SK-N-SH (cell line): ENCODE measurements at regions not wholly inside any gene's neighbourhood (a gene's known extent, or its start where the extent isn't known, plus 50 kb on each side); places are given as distances from the start of the nearest gene placed in this dataset.

Source experiments
- CTCF ChIA-PET: fragments of 300-600, 350-600 bp; formaldehyde crosslinking; extraction: SDS; loops from one replicate; lab custom pipeline; 2021; lab: Yijun Ruan, JAX
- POLR2A ChIA-PET: fragments of 350-600 bp; sonication (Branson Sonifier 250); formaldehyde crosslinking; extraction: SDS; loops from one replicate; lab custom pipeline; 2020; ENCODE audit warnings: antibody characterized with exemption, inconsistent platforms; lab: Yijun Ruan, JAX
- DNase-seq: peaks from one replicate; pipeline ENCODE4 v3.0.0; 2012
- H2AFZ ChIP-seq: fragments of 200-600 bp; sonication (generic); 2 replicates; pipeline ENCODE4 v1.8.1; 2016; ENCODE audit warnings: antibody characterized with exemption, mild to moderate bottlenecking, low read depth
- H3F3A ChIP-seq: fragments of 200-600 bp; sonication (generic); replicated peaks from 2 replicates; pipeline ENCODE3; 2016; ENCODE audit warnings: antibody characterized with exemption, mild to moderate bottlenecking; ENCODE audit not compliant: insufficient read depth
- H3K27ac ChIP-seq, 2 experiments: fragments of 200-500 bp in 1 of 2; fragments of 200-600 bp in 1 of 2; sonication (Bioruptor generic) in 1 of 2; sonication (generic), shearing (Covaris generic) in 1 of 2; 2 replicates each; pipeline versions ENCODE4 v1.5.1 to v1.6.1; 2014 to 2016; ENCODE audit warnings: low read depth in 2 of 2, inconsistent platforms in 1 of 2, low read length in 1 of 2, mild to moderate bottlenecking in 1 of 2, mixed read lengths in 1 of 2
- H3K27me3 ChIP-seq: fragments of 200-600 bp; sonication (generic), shearing (Covaris generic); 2 replicates; pipeline ENCODE4 v1.6.1; 2016; ENCODE audit warnings: mixed run types; ENCODE audit not compliant: insufficient read depth
- H3K36me3 ChIP-seq, 2 experiments: fragments of 200-500 bp in 1 of 2; fragments of 200-600 bp in 1 of 2; sonication (Bioruptor generic) in 1 of 2; sonication (generic) in 1 of 2; replicated peaks in 1 of 2; 2 replicates each; pipeline versions ENCODE3 to v1.5.1; 2014 to 2016; ENCODE audit warnings: low read length in 1 of 2, mild to moderate bottlenecking in 1 of 2; ENCODE audit not compliant: insufficient read depth in 2 of 2, control insufficient read depth in 1 of 2
- H3K4me1 ChIP-seq, 2 experiments: fragments of 200-500 bp in 1 of 2; fragments of 200-600 bp in 1 of 2; sonication (Bioruptor generic) in 1 of 2; sonication (generic), shearing (Covaris generic) in 1 of 2; 2 replicates each; pipeline versions ENCODE4 v1.5.1 to v1.6.1; 2014 to 2016; ENCODE audit warnings: low read depth in 1 of 2, low read length in 1 of 2, mixed run types in 1 of 2; ENCODE audit not compliant: insufficient read depth in 2 of 2, control insufficient read depth in 1 of 2
- H3K4me2 ChIP-seq: fragments of 200-600 bp; sonication (generic), shearing (Covaris generic); 2 replicates; pipeline ENCODE4 v1.6.1; 2017; ENCODE audit warnings: mixed run types
- H3K4me3 ChIP-seq, 2 experiments: fragments of 200-500 bp in 1 of 2; fragments of 200-600 bp in 1 of 2; sonication (Bioruptor generic) in 1 of 2; sonication (generic), shearing (Covaris generic) in 1 of 2; 2 replicates each; pipeline versions ENCODE4 v1.5.1 to v1.8.1; 2014 to 2016; ENCODE audit warnings: low read depth in 2 of 2, inconsistent platforms in 1 of 2, low read length in 1 of 2, mild to moderate bottlenecking in 1 of 2, mixed read lengths in 1 of 2, moderate library complexity in 1 of 2
- H3K79me2 ChIP-seq: fragments of 200-600 bp; sonication (generic); 2 replicates; pipeline ENCODE4 v1.8.1; 2017; ENCODE audit warnings: mild to moderate bottlenecking; ENCODE audit not compliant: insufficient read depth
- H3K9ac ChIP-seq: fragments of 200-600 bp; sonication (generic); 2 replicates; pipeline ENCODE4 v1.6.1; 2017; ENCODE audit warnings: mixed run types
- H3K9me2 ChIP-seq: fragments of 200-600 bp; sonication (generic); 2 replicates; pipeline ENCODE4 v1.6.1; 2017; ENCODE audit warnings: mixed run types
- H3K9me3 ChIP-seq: fragments of 200-600 bp; sonication (generic); 2 replicates; pipeline ENCODE4 v1.6.1; 2017; ENCODE audit warnings: mixed run types, mild to moderate bottlenecking, moderate library complexity
- H4K20me1 ChIP-seq: fragments of 200-600 bp; sonication (generic); 2 replicates; pipeline ENCODE4 v1.6.1; 2017; ENCODE audit warnings: mild to moderate bottlenecking, mixed run types; ENCODE audit not compliant: insufficient read depth
- FOSL2 ChIP-seq: IDR thresholded peaks from 2 replicates; pipeline ENCODE4 v1.4.0; 2012; ENCODE audit warnings: low read depth, mild to moderate bottlenecking, moderate library complexity, borderline replicate concordance
- JUND ChIP-seq: IDR thresholded peaks from 2 replicates; pipeline ENCODE4 v1.4.0; 2012
- MEF2A ChIP-seq: IDR thresholded peaks from 2 replicates; pipeline ENCODE4 v1.4.0; 2012; ENCODE audit warnings: low read depth, borderline replicate concordance
- MXI1 ChIP-seq: IDR thresholded peaks from 2 replicates; pipeline ENCODE4 v1.6.1; 2012; ENCODE audit warnings: mild to moderate bottlenecking, low read depth, low read length, improper control_type of control experiment
- NRF1 ChIP-seq: IDR thresholded peaks from 2 replicates; pipeline ENCODE4 v1.6.1; 2012; ENCODE audit warnings: low read depth, mild to moderate bottlenecking, low read length
- RCOR1 ChIP-seq: fragments of 150-350 bp; IDR thresholded peaks from 2 replicates; pipeline ENCODE4 v1.6.1; 2017; ENCODE audit warnings: antibody characterized with exemption, low read length
- REST ChIP-seq: IDR thresholded peaks from 2 replicates; pipeline ENCODE4 v1.6.1; 2012; ENCODE audit warnings: mild to moderate bottlenecking, low read depth, low read length, moderate library complexity
- SIN3A ChIP-seq: IDR thresholded peaks from 2 replicates; pipeline ENCODE4 v1.6.1; 2012; ENCODE audit warnings: low read depth, mild to moderate bottlenecking, low read length, moderate library complexity, borderline replicate concordance
- TCF12 ChIP-seq: IDR thresholded peaks from 2 replicates; pipeline ENCODE4 v1.4.0; 2012
- USF1 ChIP-seq: IDR thresholded peaks from 2 replicates; pipeline ENCODE4 v1.4.0; 2012; ENCODE audit warnings: low read depth, borderline replicate concordance
- USF2 ChIP-seq: fragments of 150-350 bp; IDR thresholded peaks from 2 replicates; pipeline ENCODE4 v1.6.1; 2017; ENCODE audit warnings: antibody characterized with exemption, low read length, low read depth, borderline replicate concordance
- YY1 ChIP-seq: IDR thresholded peaks from 2 replicates; pipeline ENCODE4 v1.4.0; 2012; ENCODE audit warnings: low read depth, mild to moderate bottlenecking
- WGBS: methylation state at CpG from one replicate; pipeline ENCODE4 v1.1.6; 2017; ENCODE audit warnings: low lambda C conversion rate; 5-methylcytosine and 5-hydroxymethylcytosine counted together

- TF ChIP-seq USF2: no peak
- no peak for TF ChIP-seq NRF1
- no peak for TF ChIP-seq MEF2A
- TF ChIP-seq MXI1: no peak
- no peak for TF ChIP-seq JUND
These were observed 1043.1 kb upstream of the TENM3 start (continued) for GRCh38 chr4:181200076-181200475.

- Histone ChIP-seq H2AFZ (no peak overlapping the region), H3K27ac (no peak overlapping the region), H3K9ac (no peak overlapping the region), H3K4me3 (no peak overlapping the region)
- DNase-seq: no peak
- TF ChIP-seq REST (no peak), SIN3A (no peak), YY1 (no peak), RCOR1 (no peak), TCF12 (no peak)
- TF ChIP-seq, all 33 proteins: peak for 0
- Histone ChIP-seq H3K4me2 (no peak overlapping the region), H3K9me3 (no peaks in the 10 kb centered on the region), H3K79me2 (no peaks in the 10 kb centered on the region), H3F3A (no peaks in the 10 kb centered on the region), H4K20me1 (no peaks in the 10 kb centered on the region), H3K36me3 (no peaks in the 10 kb centered on the region), H3K4me1 (no peaks in the 10 kb centered on the region; a peak in 1 of 4 replicates), H3K9me2 (no peaks in the 10 kb centered on the region), H3K27me3 (no peaks in the 10 kb centered on the region)
- 23% methylated on average over 5 of the region's 5 CpGs for WGBS
- CTCF ChIA-PET: no interaction called here
- POLR2A ChIA-PET: no interaction called here
These were observed 1041.0 kb upstream of the TENM3 start for GRCh38 chr4:181202240-181202639.

- Histone ChIP-seq H3K9me2 (no peaks in the 10 kb centered on the region), H3K36me3 (no peaks in the 10 kb centered on the region), H3K4me1 (no peaks in the 10 kb centered on the region; a peak in 1 of 4 replicates), H2AFZ (no peak overlapping the region), H3K9me3 (no peaks in the 10 kb centered on the region), H3F3A (no peaks in the 10 kb centered on the region), H3K4me2 (no peak overlapping the region), H3K27ac (no peak overlapping the region), H3K9ac (no peak overlapping the region), H3K27me3 (no peaks in the 10 kb centered on the region), H3K4me3 (no peak overlapping the region), H3K79me2 (no peaks in the 10 kb centered on the region), H4K20me1 (no peaks in the 10 kb centered on the region)
- POLR2A ChIA-PET: no interaction called here
- TF ChIP-seq RCOR1 (no peak), USF1 (no peak), FOSL2 (no peak)
- no peak for DNase-seq
- WGBS: 55% methylated on average over 4 of the region's 4 CpGs
- CTCF ChIA-PET: interaction anchor here (0.6 kb wide), 2 partner anchors 539 to 689 kb away, joined by 3 read pairs; no protein-coding TSS in a partner anchor
These were observed 1039.1 kb upstream of the TENM3 start for GRCh38 chr4:181204109-181204508.
